ENCODE measurements at regions not wholly inside any gene's neighbourhood (a gene's known extent, or its start where the extent isn't known, plus 50 kb on each side); places are given as distances from the start of the nearest gene placed in this dataset.

GRCh38 chr13:58978331-58978730, 1185.4 kb downstream of the DIAPH3 start:
- no peak for DNase-seq (ENCODE audit: low read depth in 1 of 2, low spot score in 1 of 2)
- in situ Hi-C loops (cut with HindIII; ENCODE audit: low pct_unique_long_range_greater_than_20kb, low sequenced_read_pairs) = no loop called here
- no peak for TF ChIP-seq JUND (IDR thresholded peaks at IDR 0.05; ENCODE audit: low read depth)

DNA sequence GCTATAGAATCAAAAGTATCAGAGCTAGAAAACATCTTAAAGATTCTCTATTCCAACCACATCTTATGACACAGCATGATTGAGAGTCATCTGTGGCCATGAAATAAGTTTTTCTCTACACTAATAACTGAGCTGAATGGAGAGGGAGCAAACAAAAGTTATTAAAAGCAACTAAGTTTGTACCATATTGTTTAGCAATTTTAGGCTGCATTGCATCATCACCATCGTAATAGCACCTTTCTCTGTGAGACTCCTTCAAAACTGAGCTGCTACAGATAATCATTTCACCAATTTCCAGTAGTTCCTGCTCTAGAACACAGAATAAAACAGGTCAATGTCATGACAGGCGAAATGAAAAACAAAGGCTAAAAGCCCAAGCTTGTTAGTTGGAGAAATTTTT, 1183.9 kb downstream of the DIAPH3 start:
- in situ Hi-C loops (cut with HindIII; ENCODE audit: low pct_unique_long_range_greater_than_20kb, low sequenced_read_pairs) = no loop called here
- no peak for DNase-seq (ENCODE audit: low read depth in 1 of 2, low spot score in 1 of 2)
- TF ChIP-seq JUND (IDR thresholded peaks at IDR 0.05; ENCODE audit: low read depth) = no peak

- in situ Hi-C loops (cut with HindIII; ENCODE audit: low pct_unique_long_range_greater_than_20kb, low sequenced_read_pairs) = no loop called here
- TF ChIP-seq JUND (IDR thresholded peaks at IDR 0.05; ENCODE audit: low read depth) = no peak
- no peak for DNase-seq (ENCODE audit: low read depth in 1 of 2, low spot score in 1 of 2)
Measured at GRCh38 chr13:58985845-58986244, 1177.9 kb downstream of the DIAPH3 start.

DNA sequence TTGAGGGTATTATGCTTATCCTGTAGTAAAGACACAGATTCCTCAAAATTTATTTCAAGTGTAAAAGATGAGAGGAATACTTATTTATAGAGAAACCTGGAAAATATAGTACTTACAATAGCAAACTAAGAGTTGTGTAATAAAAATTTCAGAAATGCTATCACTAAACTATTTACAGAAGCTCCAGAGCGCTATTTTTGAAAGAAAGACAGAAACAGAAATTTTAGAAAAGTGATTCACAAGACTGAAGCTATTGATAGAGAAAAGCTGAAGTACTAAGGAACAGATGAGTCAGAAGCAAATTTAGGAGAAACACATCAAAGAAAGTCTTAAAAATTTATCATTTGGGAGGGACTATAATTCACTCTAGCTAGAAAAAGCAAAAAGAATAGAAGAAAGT, 1174.2 kb downstream of the DIAPH3 start:
- TF ChIP-seq JUND (IDR thresholded peaks at IDR 0.05; ENCODE audit: low read depth) = no peak
- no peak for DNase-seq (ENCODE audit: low read depth in 1 of 2, low spot score in 1 of 2)
- in situ Hi-C loops (cut with HindIII; ENCODE audit: low pct_unique_long_range_greater_than_20kb, low sequenced_read_pairs) = no loop called here

GRCh38 chr13:58991826-58992477, 1171.8 kb downstream of the DIAPH3 start:
- DNase-seq (ENCODE audit: low read depth in 1 of 2, low spot score in 1 of 2) = no peak
- in situ Hi-C loops (cut with HindIII; ENCODE audit: low pct_unique_long_range_greater_than_20kb, low sequenced_read_pairs) = no loop called here

GRCh38 chr13:58992478-58993042, 1171.2 kb downstream of the DIAPH3 start:
- in situ Hi-C loops (cut with HindIII; ENCODE audit: low pct_unique_long_range_greater_than_20kb, low sequenced_read_pairs) = no loop called here
- no peak for TF ChIP-seq JUND (IDR thresholded peaks at IDR 0.05; ENCODE audit: low read depth)
- DNase-seq (ENCODE audit: low read depth in 1 of 2, low spot score in 1 of 2) = no peak

More at GRCh38 chr13:58991826-58992477, 1171.8 kb downstream of the DIAPH3 start:
- no peak for TF ChIP-seq JUND (IDR thresholded peaks at IDR 0.05; ENCODE audit: low read depth)

GRCh38 chr13:58994077-58994476, 1169.7 kb downstream of the DIAPH3 start:
- in situ Hi-C loops (cut with HindIII; ENCODE audit: low pct_unique_long_range_greater_than_20kb, low sequenced_read_pairs) = no loop called here
- no peak for DNase-seq (ENCODE audit: low read depth in 1 of 2, low spot score in 1 of 2)

DNA sequence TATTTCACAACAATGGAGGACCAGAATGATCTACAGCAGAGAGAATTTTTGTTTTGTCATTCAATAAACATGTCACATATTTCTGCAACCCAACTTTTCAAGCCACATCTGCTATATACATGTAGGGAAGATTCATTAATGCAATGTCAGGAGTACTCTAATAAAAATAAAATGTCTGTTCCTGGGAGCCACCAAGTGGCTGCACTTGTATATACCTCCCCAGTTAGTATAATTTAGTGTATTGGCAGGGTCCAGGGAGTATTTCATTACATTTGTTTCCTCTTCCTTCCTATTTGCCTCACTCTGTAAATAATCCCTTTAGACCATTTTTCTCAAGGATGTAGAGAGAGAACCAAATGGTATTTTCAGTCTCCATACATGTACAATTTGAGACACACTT, 1169.0 kb downstream of the DIAPH3 start:
- in situ Hi-C loops (cut with HindIII; ENCODE audit: low pct_unique_long_range_greater_than_20kb, low sequenced_read_pairs) = no loop called here
- peak in 1 of 2 experiments; percentile 13 for DNase-seq (ENCODE audit: low read depth in 1 of 2, low spot score in 1 of 2)
- no peak for TF ChIP-seq JUND (IDR thresholded peaks at IDR 0.05; ENCODE audit: low read depth)

More at GRCh38 chr13:58994077-58994476, 1169.7 kb downstream of the DIAPH3 start:
- no peak for TF ChIP-seq JUND (IDR thresholded peaks at IDR 0.05; ENCODE audit: low read depth)

- no peak for TF ChIP-seq JUND (IDR thresholded peaks at IDR 0.05; ENCODE audit: low read depth)
- DNase-seq (ENCODE audit: low read depth in 1 of 2, low spot score in 1 of 2) = no peak
- in situ Hi-C loops (cut with HindIII; ENCODE audit: low pct_unique_long_range_greater_than_20kb, low sequenced_read_pairs) = no loop called here
Measured at GRCh38 chr13:58998716-58999115, 1165.0 kb downstream of the DIAPH3 start.

- no peak for DNase-seq (ENCODE audit: low read depth in 1 of 2, low spot score in 1 of 2)
- in situ Hi-C loops (cut with HindIII; ENCODE audit: low pct_unique_long_range_greater_than_20kb, low sequenced_read_pairs) = no loop called here
- no peak for TF ChIP-seq JUND (IDR thresholded peaks at IDR 0.05; ENCODE audit: low read depth)
Measured at GRCh38 chr13:58999851-59000250, 1163.9 kb downstream of the DIAPH3 start.

DNA sequence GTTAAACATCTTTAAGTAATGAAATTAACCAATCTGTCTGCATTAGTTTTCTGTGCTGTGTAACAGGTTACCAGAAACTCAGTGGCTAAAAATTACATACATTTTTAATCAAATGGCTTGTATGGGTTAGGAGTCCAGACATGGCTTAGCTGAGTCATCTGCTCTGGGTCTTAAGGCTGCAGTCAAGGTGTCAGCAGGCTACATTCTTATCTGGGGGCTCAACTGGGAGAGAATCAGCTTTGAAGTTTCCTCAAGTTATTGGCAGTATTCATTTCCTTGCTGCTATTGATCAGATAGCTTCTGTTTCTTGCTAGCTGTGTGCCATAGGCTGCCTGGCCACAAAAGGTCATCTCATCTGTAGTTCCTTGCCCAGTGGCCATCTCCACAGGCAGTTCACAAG, 1163.0 kb downstream of the DIAPH3 start:
- no peak for DNase-seq (ENCODE audit: low read depth in 1 of 2, low spot score in 1 of 2)
- in situ Hi-C loops (cut with HindIII; ENCODE audit: low pct_unique_long_range_greater_than_20kb, low sequenced_read_pairs) = no loop called here
- TF ChIP-seq JUND (IDR thresholded peaks at IDR 0.05; ENCODE audit: low read depth) = no peak

DNA sequence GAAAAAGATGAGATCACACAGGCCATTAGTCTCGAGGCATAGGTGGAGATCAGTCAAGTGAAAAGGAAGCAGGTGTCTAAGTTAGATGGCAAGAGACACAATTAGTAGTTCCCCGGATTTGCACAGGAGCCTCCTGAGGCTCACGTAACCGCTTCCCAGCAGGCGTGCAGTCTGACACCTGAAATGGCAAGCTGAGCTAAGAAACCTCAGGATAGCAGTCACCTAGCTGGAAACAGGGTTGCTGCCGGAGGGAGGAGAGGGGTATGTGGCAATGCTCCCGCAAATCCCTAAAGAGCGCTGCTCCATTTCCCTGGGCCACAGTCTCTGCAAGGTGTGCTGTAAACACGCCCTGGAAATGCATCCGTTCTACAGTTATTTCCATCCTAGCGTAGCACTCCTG, 1151.0 kb downstream of the DIAPH3 start:
- no peak for TF ChIP-seq JUND (IDR thresholded peaks at IDR 0.05; ENCODE audit: low read depth)
- DNase-seq (ENCODE audit: low read depth in 1 of 2, low spot score in 1 of 2) = no peak
- in situ Hi-C loops (cut with HindIII; ENCODE audit: low pct_unique_long_range_greater_than_20kb, low sequenced_read_pairs) = no loop called here

- in situ Hi-C loops (cut with HindIII; ENCODE audit: low pct_unique_long_range_greater_than_20kb, low sequenced_read_pairs) = no loop called here
- no peak for DNase-seq (ENCODE audit: low read depth in 1 of 2, low spot score in 1 of 2)
- TF ChIP-seq JUND (IDR thresholded peaks at IDR 0.05; ENCODE audit: low read depth) = no peak
Measured at GRCh38 chr13:59016250-59016649, 1147.5 kb downstream of the DIAPH3 start.

GRCh38 chr13:59024434-59024833, 1139.3 kb downstream of the DIAPH3 start:
- TF ChIP-seq JUND (IDR thresholded peaks at IDR 0.05; ENCODE audit: low read depth) = no peak
- DNase-seq (ENCODE audit: low read depth in 1 of 2, low spot score in 1 of 2) = no peak
- in situ Hi-C loops (cut with HindIII; ENCODE audit: low pct_unique_long_range_greater_than_20kb, low sequenced_read_pairs) = no loop called here

Data from T47D (cell line).